Activated CD8-positive, alpha-beta T cell treated with anti-CD3 and anti-CD28 coated beads for 36 hours (primary cell): ENCODE measurements at regions not wholly inside any gene's neighbourhood (a gene's known extent, or its start where the extent isn't known, plus 50 kb on each side); places are given as distances from the start of the nearest gene placed in this dataset.

Source experiments
- ATAC-seq: fragments of 200-7000 bp; cut with Tn5 transposase; one replicate; pipeline ENCODE4 v1.10.0; 2021; ENCODE audit warnings: mild to moderate bottlenecking, moderate library complexity
- CTCF ChIA-PET: fragments of 350-600 bp; sonication (Branson Sonifier 250); formaldehyde crosslinking; loops from one replicate; lab custom pipeline; 2021; ENCODE audit warnings: antibody characterized with exemption; lab: Charles Lee
- POLR2A ChIA-PET: fragments of 350-600 bp; sonication (Branson Sonifier 250); formaldehyde crosslinking; loops from one replicate; lab custom pipeline; 2021; ENCODE audit warnings: antibody characterized with exemption; lab: Charles Lee
- DNase-seq: peaks from one replicate; pipeline ENCODE4 v3.0.0-alpha.2; 2020
- H3K27ac Mint-ChIP-seq: one replicate; pipeline ENCODE4 v1.8.0; 2021; ENCODE audit warnings: mild to moderate bottlenecking, mixed read lengths
- H3K27me3 Mint-ChIP-seq: one replicate; pipeline ENCODE4 v1.8.0; 2021; ENCODE audit warnings: mixed read lengths
- H3K36me3 Mint-ChIP-seq: one replicate; pipeline ENCODE4 v1.8.0; 2021; ENCODE audit warnings: low read depth, mixed read lengths
- H3K4me1 Mint-ChIP-seq: one replicate; pipeline ENCODE4 v1.8.0; 2021; ENCODE audit warnings: low read depth, mixed read lengths
- H3K4me3 Mint-ChIP-seq: one replicate; pipeline ENCODE4 v1.8.0; 2021; ENCODE audit warnings: mild to moderate bottlenecking, moderate library complexity, mixed read lengths
- H3K9me3 Mint-ChIP-seq: one replicate; pipeline ENCODE4 v1.8.0; 2021; ENCODE audit warnings: mixed read lengths
- CTCF ChIP-seq: fragments of 200-600 bp; IDR thresholded peaks from one replicate; pipeline ENCODE4 v1.8.0; 2022; ENCODE audit warnings: antibody characterized with exemption, mild to moderate bottlenecking
- intact Hi-C: fragments of 100-400 bp; cut with micrococcal nuclease; formaldehyde crosslinking; loops from one replicate; pipeline ENCODE4 v1.10.0; 2022

DNA sequence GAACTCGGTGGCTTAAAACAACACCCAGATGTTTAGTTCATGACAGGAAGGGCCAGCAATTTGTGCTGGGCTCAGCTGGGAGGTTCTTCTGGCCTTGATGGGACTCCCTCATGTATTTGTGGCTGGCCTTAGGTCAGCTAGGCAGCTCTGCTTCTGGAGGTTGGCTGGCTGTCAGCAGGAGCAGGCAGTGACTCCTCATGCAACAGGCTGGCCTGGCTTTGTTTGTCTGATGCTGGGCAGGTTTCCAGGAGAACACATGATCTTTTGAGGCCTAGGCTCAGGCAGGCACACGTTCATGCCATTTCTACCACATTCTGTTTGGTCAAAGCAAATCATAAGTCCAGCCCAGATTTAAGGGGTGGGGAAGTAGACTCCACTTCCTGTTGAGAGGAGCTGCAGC is 571.2 kb downstream of the TBC1D22A start:
- peaks cover 1% of the 10 kb centered on the region for H3K9me3 Mint-ChIP-seq
- CTCF ChIA-PET, result no interaction called here
- no peaks in the 10 kb centered on the region for H3K4me1 Mint-ChIP-seq
- H3K36me3 Mint-ChIP-seq, result no peaks in the 10 kb centered on the region
- no peak overlapping the region for H3K4me3 Mint-ChIP-seq
- DNase-seq, result no peak
- intact Hi-C loops, result no loop called here
- H3K27ac Mint-ChIP-seq, result no peak overlapping the region
- ATAC-seq, result no peak
- no peaks in the 10 kb centered on the region for H3K27me3 Mint-ChIP-seq
- TF ChIP-seq CTCF, result no peak
- POLR2A ChIA-PET, result no interaction called here

GRCh38 chr22:47332246-47332980 is 570.0 kb downstream of the TBC1D22A start:
- CTCF ChIA-PET, result no interaction called here
- H3K27me3 Mint-ChIP-seq, result peaks cover 4% of the 10 kb centered on the region
- no peaks in the 10 kb centered on the region for H3K4me1 Mint-ChIP-seq
- no peaks in the 10 kb centered on the region for H3K36me3 Mint-ChIP-seq
- peaks cover 1% of the 10 kb centered on the region for H3K9me3 Mint-ChIP-seq
- no peak overlapping the region for H3K27ac Mint-ChIP-seq
- TF ChIP-seq CTCF, result no peak
- intact Hi-C loops, result no loop called here
- no peak for ATAC-seq
- no peak overlapping the region for H3K4me3 Mint-ChIP-seq
- no peak for DNase-seq
- POLR2A ChIA-PET, result no interaction called here

GRCh38 chr22:47331750-47332149 is 569.3 kb downstream of the TBC1D22A start:
- peaks cover 1% of the 10 kb centered on the region for H3K9me3 Mint-ChIP-seq
- H3K4me3 Mint-ChIP-seq, result no peak overlapping the region
- peaks cover 4% of the 10 kb centered on the region for H3K27me3 Mint-ChIP-seq
- POLR2A ChIA-PET, result no interaction called here
- no peak for TF ChIP-seq CTCF
- CTCF ChIA-PET, result no interaction called here
- intact Hi-C loops, result no loop called here
- no peaks in the 10 kb centered on the region for H3K4me1 Mint-ChIP-seq
- DNase-seq, result no peak
- no peak for ATAC-seq
- no peak overlapping the region for H3K27ac Mint-ChIP-seq
- no peaks in the 10 kb centered on the region for H3K36me3 Mint-ChIP-seq

DNA sequence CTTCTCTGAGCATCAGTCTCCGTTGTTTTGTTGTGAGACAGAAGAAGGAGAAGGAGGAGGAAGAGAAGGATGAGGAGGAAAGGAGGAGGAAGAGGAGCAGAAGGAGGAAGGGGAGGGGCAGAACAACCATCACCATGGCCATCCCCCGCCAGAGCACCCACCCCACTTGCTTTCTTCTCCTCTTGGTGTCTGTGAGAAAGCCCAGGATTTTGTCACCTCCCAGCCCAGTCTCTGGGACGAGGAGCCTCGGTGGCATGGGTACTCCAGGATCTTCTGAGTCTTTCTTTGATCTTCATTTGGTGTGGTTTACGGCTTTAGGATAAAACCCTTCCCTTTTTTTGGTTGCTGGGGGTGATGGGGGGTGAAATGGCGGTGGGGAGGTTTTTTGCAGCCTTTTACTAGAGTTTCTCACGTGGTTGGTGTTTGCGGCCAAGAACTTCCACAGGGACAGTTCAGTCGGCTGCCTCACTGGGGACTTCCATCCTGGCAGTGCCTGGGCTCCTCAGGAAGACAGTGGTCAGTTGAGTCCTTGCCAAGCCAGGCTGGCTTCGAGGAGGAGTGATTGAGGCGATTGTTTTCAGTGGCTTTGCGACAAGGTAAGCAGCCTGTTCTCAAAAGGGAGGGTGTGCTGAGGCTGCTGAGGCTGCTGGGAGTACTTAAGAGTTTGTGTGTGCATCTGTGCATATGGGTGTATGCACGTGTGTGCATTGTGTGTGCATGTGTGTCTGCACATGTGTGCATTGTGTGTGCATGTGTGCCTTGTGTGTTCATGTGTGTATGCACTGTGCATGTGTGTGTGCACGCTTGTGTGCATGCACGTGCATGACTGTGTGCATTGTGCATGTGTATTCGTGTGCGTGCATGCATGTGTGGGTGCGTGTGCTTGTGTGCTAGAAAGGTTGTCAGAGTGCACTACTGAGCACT is 567.5 kb downstream of the TBC1D22A start:
- Mint-ChIP-seq H3K36me3 (no peaks in the 10 kb centered on the region), H3K27ac (no peak overlapping the region), H3K4me3 (no peak overlapping the region), H3K9me3 (peaks cover 1% of the 10 kb centered on the region), H3K27me3 (peaks cover 4% of the 10 kb centered on the region), H3K4me1 (no peaks in the 10 kb centered on the region)
- no peak for DNase-seq
- intact Hi-C loops, result no loop called here
- TF ChIP-seq CTCF, result no peak
- ChIA-PET POLR2A (no interaction called here), CTCF (no interaction called here)
- no peak for ATAC-seq
